ENCODE measurements at regions not wholly inside any gene's neighbourhood (a gene's known extent, or its start where the extent isn't known, plus 50 kb on each side); places are given as distances from the start of the nearest gene placed in this dataset.

DNA sequence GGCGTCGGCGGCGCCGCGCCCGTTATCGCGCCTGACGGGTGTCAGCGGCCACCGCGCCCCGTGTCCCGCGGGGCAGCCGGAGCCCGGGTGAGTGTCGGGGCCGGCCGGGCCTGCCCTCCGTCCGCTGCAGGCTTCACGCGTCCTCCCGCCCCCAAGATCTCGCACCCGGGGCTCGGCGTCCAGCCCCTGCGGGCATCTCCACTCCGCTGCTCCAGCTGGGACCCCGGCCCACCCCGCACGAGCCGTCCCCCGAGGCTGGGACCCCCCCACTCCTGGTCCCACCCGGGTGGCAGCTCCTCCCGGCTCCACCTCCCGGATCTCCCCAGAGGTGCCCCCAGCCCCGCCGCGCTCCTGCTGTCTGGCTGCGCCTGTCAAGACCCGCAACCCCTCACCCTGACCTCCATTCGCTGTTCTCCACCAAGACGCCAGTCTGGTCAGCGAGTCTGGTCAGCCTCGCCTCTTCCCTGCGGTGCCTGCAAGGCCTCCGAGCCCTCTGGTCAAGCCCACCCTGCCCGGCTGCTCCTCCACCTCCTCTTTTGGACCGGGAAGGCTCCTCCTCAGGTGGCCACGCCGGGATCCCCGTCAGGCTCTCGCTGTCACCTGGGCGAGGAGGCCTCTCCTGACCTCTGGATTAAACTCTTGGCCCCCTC, 66.0 kb upstream of the NKX1-1 start:
- intact Hi-C loops (cut with DNase I; ENCODE audit: low total_unique reads), result no loop called here
- Histone ChIP-seq H3K27ac (no peak overlapping the region), H3K4me3 (no peak overlapping the region), H3K36me3 (no peaks in the 10 kb centered on the region), H3K9me3 (no peaks in the 10 kb centered on the region), H3K27me3 (peaks cover 36% of the 10 kb centered on the region), H3K4me1 (no peaks in the 10 kb centered on the region)
- WGBS, 2 donors (ENCODE audit: low coverage in 1 of 2), result 27% methylated on average over 43 of the region's 58 CpGs; no CpG with 5 or more reads in 1 of the 2 donors
- in situ Hi-C loops (cut with MboI; ENCODE audit: low pct_ligation_motif_present in 1 of 4, low pct_unique_long_range_greater_than_20kb in 1 of 4, low sequenced_read_pairs in 3 of 4), result no loop called here
- no peak for TF ChIP-seq POLR2AphosphoS5 (IDR thresholded peaks at IDR 0.05)
- TF ChIP-seq, protein P1, sequence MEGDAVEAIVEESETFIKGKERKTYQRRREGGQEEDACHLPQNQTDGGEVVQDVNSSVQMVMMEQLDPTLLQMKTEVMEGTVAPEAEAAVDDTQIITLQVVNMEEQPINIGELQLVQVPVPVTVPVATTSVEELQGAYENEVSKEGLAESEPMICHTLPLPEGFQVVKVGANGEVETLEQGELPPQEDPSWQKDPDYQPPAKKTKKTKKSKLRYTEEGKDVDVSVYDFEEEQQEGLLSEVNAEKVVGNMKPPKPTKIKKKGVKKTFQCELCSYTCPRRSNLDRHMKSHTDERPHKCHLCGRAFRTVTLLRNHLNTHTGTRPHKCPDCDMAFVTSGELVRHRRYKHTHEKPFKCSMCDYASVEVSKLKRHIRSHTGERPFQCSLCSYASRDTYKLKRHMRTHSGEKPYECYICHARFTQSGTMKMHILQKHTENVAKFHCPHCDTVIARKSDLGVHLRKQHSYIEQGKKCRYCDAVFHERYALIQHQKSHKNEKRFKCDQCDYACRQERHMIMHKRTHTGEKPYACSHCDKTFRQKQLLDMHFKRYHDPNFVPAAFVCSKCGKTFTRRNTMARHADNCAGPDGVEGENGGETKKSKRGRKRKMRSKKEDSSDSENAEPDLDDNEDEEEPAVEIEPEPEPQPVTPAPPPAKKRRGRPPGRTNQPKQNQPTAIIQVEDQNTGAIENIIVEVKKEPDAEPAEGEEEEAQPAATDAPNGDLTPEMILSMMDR (IDR thresholded peaks at IDR 0.05), result no peak
- DNase-seq, result peak; percentile 1

DNA sequence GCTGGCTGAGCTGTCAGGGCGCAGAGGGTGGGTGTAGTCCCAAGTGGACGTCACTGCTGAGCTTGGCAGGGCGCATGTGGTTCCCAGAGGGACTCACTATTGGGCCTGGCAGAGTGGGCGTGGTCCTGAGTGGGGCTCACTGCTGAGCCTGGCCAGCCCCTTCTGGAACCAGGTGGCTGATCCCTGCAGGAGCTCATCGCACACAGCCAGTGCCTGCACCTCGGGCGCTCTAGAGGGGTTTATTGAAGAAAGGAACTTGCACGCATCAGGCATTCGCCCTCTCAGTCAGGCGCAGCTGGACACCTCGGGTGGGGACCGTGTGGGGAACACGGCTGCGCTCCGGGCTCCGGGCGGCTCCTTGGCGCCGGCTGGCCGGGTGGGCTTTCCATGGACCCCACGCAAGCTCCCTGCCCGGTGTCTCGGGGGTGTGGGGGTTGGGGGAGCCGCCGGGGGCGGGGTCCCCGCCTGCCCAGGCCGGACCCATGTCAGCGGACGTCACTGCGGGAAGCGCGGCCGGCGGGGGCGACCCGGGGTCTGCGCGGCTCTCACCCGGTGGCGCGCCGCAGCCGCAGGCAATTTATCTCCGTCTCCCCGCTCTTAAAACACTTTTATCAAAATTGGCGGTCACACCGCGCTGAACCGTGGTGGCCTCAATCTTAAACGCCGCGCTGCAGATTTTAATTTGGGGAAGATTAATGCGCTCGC, 65.4 kb upstream of the NKX1-1 start:
- in situ Hi-C loops (cut with MboI; ENCODE audit: low pct_ligation_motif_present in 1 of 4, low pct_unique_long_range_greater_than_20kb in 1 of 4, low sequenced_read_pairs in 3 of 4) (no loop called here), intact Hi-C loops (cut with DNase I; ENCODE audit: low total_unique reads) (no loop called here)
- TF ChIP-seq EP300 (IDR thresholded peaks at IDR 0.05; ENCODE audit: low read depth) (no peak), POLR2A (IDR thresholded peaks at IDR 0.05) (no peak), POLR2AphosphoS5 (IDR thresholded peaks at IDR 0.05) (no peak)
- TF ChIP-seq, protein P1 (IDR thresholded peaks at IDR 0.05), result no peak
- Histone ChIP-seq H3K27ac (no peak overlapping the region), H3K9me3 (no peaks in the 10 kb centered on the region), H3K4me3 (no peak overlapping the region), H3K36me3 (no peaks in the 10 kb centered on the region), H3K27me3 (peaks cover 36% of the 10 kb centered on the region), H3K4me1 (no peaks in the 10 kb centered on the region)
- 32% methylated on average over 38 of the region's 55 CpGs; no CpG with 5 or more reads in 1 of the 2 donors for WGBS, 2 donors (ENCODE audit: low coverage in 1 of 2)
- DNase-seq, result no peak

DNA sequence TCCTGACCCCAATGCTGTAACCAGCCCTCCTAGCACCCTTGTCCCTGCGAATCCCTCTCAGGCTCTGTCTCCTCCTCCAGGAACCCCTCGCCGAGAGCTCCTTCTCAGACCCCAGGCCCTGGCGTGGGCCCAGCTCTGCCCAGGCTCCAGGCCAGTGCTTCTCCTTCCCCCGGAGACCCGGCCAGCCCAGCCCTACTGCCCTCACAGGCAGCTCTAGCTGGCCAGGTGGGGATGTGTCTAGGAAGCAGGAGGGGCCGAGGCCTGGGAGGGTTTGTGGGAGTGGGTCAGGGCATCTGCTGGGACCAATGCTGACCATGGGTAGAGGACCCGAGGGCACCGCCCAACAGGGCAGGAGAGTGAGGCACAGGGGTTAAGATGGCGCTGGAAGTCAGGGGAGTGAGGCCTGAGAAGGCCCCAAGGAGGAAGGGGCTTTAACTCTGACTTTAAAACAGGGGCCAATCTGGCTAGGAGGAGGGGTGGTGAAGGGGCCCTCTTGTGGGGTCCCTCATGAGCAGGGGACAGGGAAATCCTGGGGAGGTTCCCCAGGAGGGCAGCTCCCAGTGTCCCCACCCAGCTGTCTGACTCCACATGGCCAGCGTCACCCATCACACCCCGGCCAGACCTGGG, 64.7 kb upstream of the NKX1-1 start:
- no peak for TF ChIP-seq POLR2A (IDR thresholded peaks at IDR 0.05)
- TF ChIP-seq EP300 (IDR thresholded peaks at IDR 0.05; ENCODE audit: low read depth), result no peak
- TF ChIP-seq POLR2AphosphoS5 (IDR thresholded peaks at IDR 0.05), result no peak
- TF ChIP-seq, protein P1 (IDR thresholded peaks at IDR 0.05), result no peak

DNA sequence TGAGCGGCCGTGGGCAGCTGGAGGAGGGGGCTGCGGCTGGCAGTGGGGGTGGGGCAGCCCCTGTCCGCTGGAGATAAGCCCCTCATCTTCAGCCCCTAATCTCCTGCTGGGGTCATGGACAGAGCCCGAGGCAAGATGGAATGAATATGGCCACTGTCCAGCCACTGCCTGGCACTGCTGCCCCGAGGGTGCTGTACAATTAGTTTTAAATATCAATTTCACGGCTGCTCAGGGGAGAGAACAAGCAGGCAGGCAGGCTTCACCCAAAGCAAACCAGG, 64.1 kb upstream of the NKX1-1 start:
- Histone ChIP-seq H3K4me1 (no peaks in the 10 kb centered on the region), H3K27ac (no peak overlapping the region), H3K4me3 (no peak overlapping the region), H3K9me3 (no peaks in the 10 kb centered on the region), H3K36me3 (no peaks in the 10 kb centered on the region), H3K27me3 (peaks cover 36% of the 10 kb centered on the region)
- TF ChIP-seq, protein P1 (IDR thresholded peaks at IDR 0.05), result no peak
- TF ChIP-seq EP300 (IDR thresholded peaks at IDR 0.05; ENCODE audit: low read depth) (no peak), POLR2A (IDR thresholded peaks at IDR 0.05) (no peak), POLR2AphosphoS5 (IDR thresholded peaks at IDR 0.05) (no peak)
- in situ Hi-C loops (cut with MboI; ENCODE audit: low pct_ligation_motif_present in 1 of 4, low pct_unique_long_range_greater_than_20kb in 1 of 4, low sequenced_read_pairs in 3 of 4) (no loop called here), intact Hi-C loops (cut with DNase I; ENCODE audit: low total_unique reads) (no loop called here)
- DNase-seq, result no peak
- 53% methylated on average over 4 of the region's 7 CpGs; no CpG with 5 or more reads in 1 of the 2 donors for WGBS, 2 donors (ENCODE audit: low coverage in 1 of 2)

More for the DNA sequence above, 64.7 kb upstream of the NKX1-1 start:
- Histone ChIP-seq H3K27me3 (peaks cover 36% of the 10 kb centered on the region), H3K36me3 (no peaks in the 10 kb centered on the region), H3K27ac (no peak overlapping the region), H3K4me3 (no peak overlapping the region), H3K9me3 (no peaks in the 10 kb centered on the region), H3K4me1 (no peaks in the 10 kb centered on the region)
- WGBS, 2 donors (ENCODE audit: low coverage in 1 of 2), result 78% methylated on average over 12 of the region's 12 CpGs; no CpG with 5 or more reads in 1 of the 2 donors
- DNase-seq, result no peak
- intact Hi-C loops (cut with DNase I; ENCODE audit: low total_unique reads) (no loop called here), in situ Hi-C loops (cut with MboI; ENCODE audit: low pct_ligation_motif_present in 1 of 4, low pct_unique_long_range_greater_than_20kb in 1 of 4, low sequenced_read_pairs in 3 of 4) (no loop called here)

All from transverse colon (tissue), 4 donors.